DOHH2 (cell line): ENCODE measurements at regions not wholly inside any gene's neighbourhood (a gene's known extent, or its start where the extent isn't known, plus 50 kb on each side); places are given as distances from the start of the nearest gene placed in this dataset.
"Not testable (repeated sequence)": the region's sequence is repeated elsewhere in the genome, so short reads cannot be mapped to it uniquely, and the experiment has no call there.

ENCODE experiments used
- H3F3A ChIP-seq: fragments of 200-600 bp; sonication (generic), shearing (Covaris generic); 2 replicates; pipeline ENCODE4 v1.6.0; 2016; ENCODE audit warnings: antibody characterized with exemption, mild to moderate bottlenecking; ENCODE audit not compliant: control insufficient read depth, insufficient read depth
- H3K27ac ChIP-seq: fragments of 200-600 bp; sonication (generic); 2 replicates; pipeline ENCODE4 v1.5.1; 2014; ENCODE audit warnings: low read depth, mild to moderate bottlenecking, low read length, moderate library complexity
- H3K27me3 ChIP-seq: fragments of 200-600 bp; sonication (generic); 2 replicates; pipeline ENCODE4 v1.6.1; 2014; ENCODE audit warnings: mild to moderate bottlenecking, low read length, mixed read lengths; ENCODE audit not compliant: control insufficient read depth
- H3K36me3 ChIP-seq: fragments of 200-600 bp; sonication (generic); 2 replicates; pipeline ENCODE4 v1.6.1; 2014; ENCODE audit warnings: mild to moderate bottlenecking, low read length, moderate library complexity, mixed read lengths; ENCODE audit not compliant: control insufficient read depth
- H3K4me1 ChIP-seq: fragments of 200-600 bp; sonication (generic); 2 replicates; pipeline ENCODE4 v1.6.1; 2014; ENCODE audit warnings: mild to moderate bottlenecking, low read length, mixed read lengths; ENCODE audit not compliant: control insufficient read depth
- H3K4me2 ChIP-seq: fragments of 200-600 bp; sonication (generic); 2 replicates; pipeline ENCODE4 v1.6.0; 2014; ENCODE audit warnings: mild to moderate bottlenecking, low read length, moderate library complexity
- H3K4me3 ChIP-seq: fragments of 200-600 bp; sonication (generic); 2 replicates; pipeline ENCODE4 v1.5.1; 2014; ENCODE audit warnings: mild to moderate bottlenecking, low read length, mixed read lengths
- H3K79me2 ChIP-seq: fragments of 200-600 bp; sonication (generic); 2 replicates; pipeline ENCODE4 v1.6.1; 2014; ENCODE audit warnings: mild to moderate bottlenecking, low read length, mixed read lengths; ENCODE audit not compliant: control insufficient read depth
- H3K9me2 ChIP-seq: fragments of 200-600 bp; sonication (generic); replicated peaks from 2 replicates; pipeline ENCODE4 v1.6.1; 2014; ENCODE audit warnings: mild to moderate bottlenecking, low read length, mixed read lengths; ENCODE audit not compliant: control insufficient read depth
- H3K9me3 ChIP-seq: fragments of 200-600 bp; sonication (generic); 2 replicates; pipeline ENCODE4 v1.6.1; 2014; ENCODE audit warnings: antibody characterized with exemption, low read length, mixed read lengths; ENCODE audit not compliant: control insufficient read depth, insufficient read depth
- H4K20me1 ChIP-seq: fragments of 200-600 bp; sonication (generic); 2 replicates; pipeline ENCODE4 v1.6.0; 2014; ENCODE audit warnings: low read depth, mild to moderate bottlenecking, antibody characterized with exemption, low read length, moderate library complexity; ENCODE audit not compliant: control insufficient read depth, insufficient read depth
- CTCF ChIP-seq: fragments of 200-600 bp; sonication (generic); IDR thresholded peaks from one replicate; pipeline ENCODE4 v1.5.1; 2014; ENCODE audit warnings: antibody characterized with exemption, mild to moderate bottlenecking, low read depth, low read length; ENCODE audit not compliant: poor library complexity, severe bottlenecking
- EZH2phosphoT487 ChIP-seq: fragments of 200-600 bp; sonication (generic); IDR thresholded peaks from 2 replicates; pipeline ENCODE4 v1.6.1; 2017; ENCODE audit warnings: borderline replicate concordance, mild to moderate bottlenecking, antibody characterized with exemption, low read length, moderate library complexity, mixed read lengths

DNA sequence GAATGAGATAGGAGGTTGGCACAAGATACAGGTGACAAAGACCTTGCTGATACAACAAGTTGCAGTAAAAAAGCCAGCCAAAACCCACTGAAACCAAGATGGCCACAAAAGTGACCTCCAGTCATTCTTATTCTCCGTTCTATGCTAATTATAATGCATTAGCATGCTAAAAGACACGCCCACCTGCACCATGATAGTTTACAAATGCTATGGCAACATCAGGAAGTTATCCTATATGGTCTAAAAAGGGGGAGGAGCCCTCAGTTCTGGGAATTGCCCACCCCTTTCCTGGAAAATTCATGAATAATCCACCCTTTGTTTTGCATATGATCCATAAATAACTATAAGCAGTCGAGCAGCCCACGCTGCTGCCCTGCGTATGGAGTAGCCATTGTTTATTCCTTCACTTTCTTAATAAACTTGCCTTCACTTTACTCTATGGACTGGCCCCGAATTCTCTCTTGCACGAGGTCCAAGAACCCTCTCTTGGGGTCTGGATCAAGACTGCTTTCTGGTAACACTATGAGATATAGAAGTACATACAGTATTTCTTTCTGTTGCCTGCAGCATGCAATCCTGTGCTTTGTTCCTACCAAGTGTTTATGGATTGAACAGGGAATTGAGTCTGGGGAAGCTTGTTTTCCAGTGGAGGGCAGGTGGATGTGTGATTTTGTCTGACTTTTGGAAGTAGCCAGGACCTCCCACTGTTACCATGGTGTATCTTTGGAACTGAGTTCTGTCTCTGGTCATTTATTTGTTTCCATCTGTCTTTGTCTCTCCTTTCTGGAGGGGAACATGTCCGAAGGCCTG, 72.0 kb upstream of the TGM3 start:
- Histone ChIP-seq H3K9me3 (no peaks in the 10 kb centered on the region; the same call in 1 of the 2 replicates), H3K4me3 (no peak overlapping the region), H3K79me2 (no peaks in the 10 kb centered on the region), H3K27me3 (0 out of 2 replicates have a peak, but pooled peaks cover 3% of the 10 kb centered on the region), H3K36me3 (no peaks in the 10 kb centered on the region), H3K4me1 (no peaks in the 10 kb centered on the region), H3K4me2 (no peak overlapping the region), H3F3A (no peaks in the 10 kb centered on the region), H4K20me1 (no peaks in the 10 kb centered on the region), H3K9me2 (no peaks in the 10 kb centered on the region), H3K27ac (no peak overlapping the region)
- TF ChIP-seq EZH2phosphoT487, result no peak
- no peak for TF ChIP-seq CTCF

- TF ChIP-seq EZH2phosphoT487, result no peak
- no peaks in the 10 kb centered on the region for H3F3A ChIP-seq
- no peaks in the 10 kb centered on the region for H3K9me2 ChIP-seq
- no peaks in the 10 kb centered on the region for H3K4me1 ChIP-seq
- H3K27ac ChIP-seq, result no peak overlapping the region
- no peak overlapping the region for H3K4me3 ChIP-seq
- H3K9me3 ChIP-seq, result no peaks in the 10 kb centered on the region; the same call in 1 of the 2 replicates
- 0 out of 2 replicates have a peak, but pooled peaks cover 3% of the 10 kb centered on the region for H3K27me3 ChIP-seq
- H4K20me1 ChIP-seq, result no peaks in the 10 kb centered on the region
- H3K36me3 ChIP-seq, result no peaks in the 10 kb centered on the region
- no peaks in the 10 kb centered on the region for H3K79me2 ChIP-seq
- H3K4me2 ChIP-seq, result no peak overlapping the region
Measured at GRCh38 chr20:2224368-2224639, 71.5 kb upstream of the TGM3 start.

DNA sequence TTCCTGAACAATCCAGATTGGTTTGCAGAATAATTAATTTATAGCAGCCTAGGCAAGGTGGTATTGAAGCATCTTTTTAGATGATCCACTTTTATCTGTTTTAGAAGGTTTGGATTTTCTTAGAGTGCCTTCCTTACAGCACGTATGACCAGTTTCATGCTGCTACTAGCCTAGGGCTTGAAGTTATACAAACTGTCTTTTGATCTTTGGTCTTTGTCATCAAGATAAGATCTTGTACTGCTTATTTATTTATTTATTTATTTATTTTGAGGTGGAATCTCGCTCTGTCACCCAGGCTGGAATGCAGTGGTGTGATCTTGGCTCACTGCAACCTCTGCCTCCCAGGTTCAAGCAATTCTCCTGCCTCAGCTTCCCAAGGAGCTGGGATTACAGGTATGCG, 68.5 kb upstream of the TGM3 start:
- not testable (repeated sequence) for H3K4me1 ChIP-seq, H3K79me2 ChIP-seq, H3K4me2 ChIP-seq, H3K27ac ChIP-seq, H3K9me2 ChIP-seq, H3K36me3 ChIP-seq, H4K20me1 ChIP-seq, H3K27me3 ChIP-seq, H3F3A ChIP-seq, H3K9me3 ChIP-seq, H3K4me3 ChIP-seq

DNA sequence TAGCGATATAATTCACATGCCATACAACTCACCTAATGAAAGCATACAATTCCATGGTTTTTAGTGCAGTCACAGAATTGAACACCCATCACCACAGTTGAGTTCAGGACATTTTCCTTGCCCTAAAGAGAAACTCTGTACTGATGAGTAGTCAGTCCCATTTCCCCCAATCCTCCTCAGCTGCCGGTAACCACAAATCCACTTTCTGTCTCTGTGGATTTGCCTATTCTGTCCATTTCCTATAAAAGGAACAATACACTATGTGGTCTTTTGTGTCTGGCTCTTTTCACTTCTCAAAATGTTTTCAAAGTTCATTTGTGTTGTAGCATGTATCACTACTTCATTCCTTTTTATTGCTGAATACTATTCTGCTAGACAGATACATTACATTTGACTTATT, 67.9 kb upstream of the TGM3 start:
- no peaks in the 10 kb centered on the region for H3K36me3 ChIP-seq
- H4K20me1 ChIP-seq, result no peaks in the 10 kb centered on the region
- no peaks in the 10 kb centered on the region for H3K9me2 ChIP-seq
- H3K79me2 ChIP-seq, result no peaks in the 10 kb centered on the region
- H3K4me3 ChIP-seq, result no peak overlapping the region
- no peaks in the 10 kb centered on the region for H3K9me3 ChIP-seq
- no peaks in the 10 kb centered on the region for H3K4me1 ChIP-seq
- H3K27me3 ChIP-seq, result peaks cover 6% of the 10 kb centered on the region; the same call in 1 of the 2 replicates
- TF ChIP-seq EZH2phosphoT487 (no peak), CTCF (no peak)
- H3F3A ChIP-seq, result no peaks in the 10 kb centered on the region
- no peak overlapping the region for H3K4me2 ChIP-seq
- H3K27ac ChIP-seq, result no peak overlapping the region
